ENCODE measurements at regions not wholly inside any gene's neighbourhood (a gene's known extent, or its start where the extent isn't known, plus 50 kb on each side); places are given as distances from the start of the nearest gene placed in this dataset.
"Not testable (repeated sequence)": the region's sequence is repeated elsewhere in the genome, so short reads cannot be mapped to it uniquely, and the experiment has no call there.

GRCh38 chr1:146552414-146552813 is 323.6 kb upstream of the NOTCH2NLA start:
- ATAC-seq (ENCODE audit: low read depth); H3K9me1 ChIP-seq (ENCODE audit: insufficient read depth, low read length); H4K20me1 ChIP-seq (ENCODE audit: insufficient read depth, low read length); DNase-seq; H3K27me3 ChIP-seq (ENCODE audit: control insufficient read depth, insufficient read depth, low read length); H3K14ac ChIP-seq (replicated peaks; ENCODE audit: low read depth, low read length); H4K5ac ChIP-seq (ENCODE audit: low read depth, low read length); H3K4me1 ChIP-seq (ENCODE audit: control insufficient read depth, insufficient read depth, low read length); H3K36me3 ChIP-seq (ENCODE audit: control insufficient read depth, insufficient read depth, low read length); POLR2A ChIA-PET (ENCODE audit: unreplicated experiment); H3K23ac ChIP-seq (ENCODE audit: low read depth, low read length); CTCF ChIA-PET; H3K4me3 ChIP-seq (ENCODE audit: insufficient read depth, low read depth, low read length); H3K4ac ChIP-seq (ENCODE audit: low read depth, low read length); in situ Hi-C loops (cut with MboI; ENCODE audit: low sequenced_read_pairs); H4K8ac ChIP-seq (ENCODE audit: low read depth in 2 of 2, low read length in 2 of 2); H2BK120ac ChIP-seq (ENCODE audit: low read depth, low read length); intact Hi-C loops (cut with micrococcal nuclease); H3K56ac ChIP-seq (ENCODE audit: extremely low read depth, insufficient read depth, low read length); H2BK20ac ChIP-seq (ENCODE audit: low read depth, low read length); H3K9me3 ChIP-seq (ENCODE audit: control insufficient read depth, insufficient read depth, low read length); H2BK5ac ChIP-seq (ENCODE audit: low read depth, low read length, poor library complexity, severe bottlenecking); H2AK9ac ChIP-seq (replicated peaks; ENCODE audit: low read depth, low read length, poor library complexity); H2AK5ac ChIP-seq (ENCODE audit: low read depth, low read length); dilution Hi-C loops (cut with HindIII; ENCODE audit: low sequenced_read_pairs, unreplicated experiment); H2BK15ac ChIP-seq (ENCODE audit: low read depth, low read length); H3K79me1 ChIP-seq (ENCODE audit: low read depth in 1 of 2, low read length in 2 of 2); BruUV-seq (replicated peaks); H2AFZ ChIP-seq (replicated peaks; ENCODE audit: low read length, poor library complexity); H3K27ac ChIP-seq (ENCODE audit: insufficient read depth, low read length); H3K9ac ChIP-seq (ENCODE audit: low read depth, low read length); H4K91ac ChIP-seq (ENCODE audit: insufficient read depth, low read depth, low read length); H3K4me2 ChIP-seq (ENCODE audit: low read depth, low read length); H3K18ac ChIP-seq (ENCODE audit: low read depth, low read length): not testable (repeated sequence)
- no CpG with 5 or more reads among the region's 3 CpGs for WGBS, 2 experiments (ENCODE audit: extremely low coverage in 2 of 2, insufficient read length in 1 of 2)

- H3K14ac ChIP-seq (replicated peaks; ENCODE audit: low read depth, low read length); dilution Hi-C loops (cut with HindIII; ENCODE audit: low sequenced_read_pairs, unreplicated experiment); H3K27ac ChIP-seq (ENCODE audit: insufficient read depth, low read length); H3K23ac ChIP-seq (ENCODE audit: low read depth, low read length); ATAC-seq (ENCODE audit: low read depth); H4K8ac ChIP-seq (ENCODE audit: low read depth in 2 of 2, low read length in 2 of 2); H4K20me1 ChIP-seq (ENCODE audit: insufficient read depth, low read length); H3K4me2 ChIP-seq (ENCODE audit: low read depth, low read length); H3K36me3 ChIP-seq (ENCODE audit: control insufficient read depth, insufficient read depth, low read length); H2BK5ac ChIP-seq (ENCODE audit: low read depth, low read length, poor library complexity, severe bottlenecking); in situ Hi-C loops (cut with MboI; ENCODE audit: low sequenced_read_pairs); H4K5ac ChIP-seq (ENCODE audit: low read depth, low read length); H3K9me1 ChIP-seq (ENCODE audit: insufficient read depth, low read length); DNase-seq; H3K4me1 ChIP-seq (ENCODE audit: control insufficient read depth, insufficient read depth, low read length); H2AK5ac ChIP-seq (ENCODE audit: low read depth, low read length); H3K56ac ChIP-seq (ENCODE audit: extremely low read depth, insufficient read depth, low read length); H3K4me3 ChIP-seq (ENCODE audit: insufficient read depth, low read depth, low read length); H2BK120ac ChIP-seq (ENCODE audit: low read depth, low read length); H3K9me3 ChIP-seq (ENCODE audit: control insufficient read depth, insufficient read depth, low read length); H3K9ac ChIP-seq (ENCODE audit: low read depth, low read length); H3K27me3 ChIP-seq (ENCODE audit: control insufficient read depth, insufficient read depth, low read length); BruUV-seq (replicated peaks); H2AK9ac ChIP-seq (replicated peaks; ENCODE audit: low read depth, low read length, poor library complexity); CTCF ChIA-PET; H3K79me1 ChIP-seq (ENCODE audit: low read depth in 1 of 2, low read length in 2 of 2); H2BK20ac ChIP-seq (ENCODE audit: low read depth, low read length); H2BK15ac ChIP-seq (ENCODE audit: low read depth, low read length); H2AFZ ChIP-seq (replicated peaks; ENCODE audit: low read length, poor library complexity); POLR2A ChIA-PET (ENCODE audit: unreplicated experiment); H4K91ac ChIP-seq (ENCODE audit: insufficient read depth, low read depth, low read length); H3K4ac ChIP-seq (ENCODE audit: low read depth, low read length); intact Hi-C loops (cut with micrococcal nuclease); H3K18ac ChIP-seq (ENCODE audit: low read depth, low read length): not testable (repeated sequence)
- no CpG with 5 or more reads among the region's 9 CpGs for WGBS, 2 experiments (ENCODE audit: extremely low coverage in 2 of 2, insufficient read length in 1 of 2)
These were observed 319.9 kb upstream of the NOTCH2NLA start for GRCh38 chr1:146548684-146549083.
